ENCODE measurements at regions not wholly inside any gene's neighbourhood (a gene's known extent, or its start where the extent isn't known, plus 50 kb on each side); places are given as distances from the start of the nearest gene placed in this dataset.

GRCh38 chr9:1434811-1435210 is 384.7 kb downstream of the DMRT2 start:
- no peak for DNase-seq

- no peak for DNase-seq
Observed at GRCh38 chr9:1440256-1440655, 390.1 kb downstream of the DMRT2 start.

GRCh38 chr9:1442105-1442504 is 391.9 kb downstream of the DMRT2 start:
- DNase-seq, result no peak

- no peak for DNase-seq
Observed at GRCh38 chr9:1443450-1443849, 393.3 kb downstream of the DMRT2 start.

- no peak for DNase-seq
Observed at GRCh38 chr9:1446671-1447070, 396.5 kb downstream of the DMRT2 start.

- no peak for DNase-seq
Observed at GRCh38 chr9:1453636-1454035, 403.5 kb downstream of the DMRT2 start.

GRCh38 chr9:1454211-1454610 is 404.1 kb downstream of the DMRT2 start:
- no peak for DNase-seq

GRCh38 chr9:1454616-1455347 is 404.6 kb downstream of the DMRT2 start:
- no peak for DNase-seq

GRCh38 chr9:1455766-1456165 is 405.6 kb downstream of the DMRT2 start:
- no peak for DNase-seq

- DNase-seq, result no peak
Observed at GRCh38 chr9:1456301-1457024, 406.3 kb downstream of the DMRT2 start.

- DNase-seq, result no peak
Observed at GRCh38 chr9:1457460-1457859, 407.3 kb downstream of the DMRT2 start.

GRCh38 chr9:1458503-1458902 is 408.3 kb downstream of the DMRT2 start:
- peak in 1 of 2 experiments; percentile 25 for DNase-seq

GRCh38 chr9:1460143-1460769 is 410.1 kb downstream of the DMRT2 start:
- peak; percentile 10 to 23 for DNase-seq

- DNase-seq, result no peak
Observed at GRCh38 chr9:1461812-1462211, 411.7 kb downstream of the DMRT2 start.

- DNase-seq, result no peak
Observed at GRCh38 chr9:1462626-1463308, 412.6 kb downstream of the DMRT2 start.

- no peak for DNase-seq
Observed at GRCh38 chr9:1469996-1470395, 419.8 kb downstream of the DMRT2 start.

GRCh38 chr9:1473956-1474634 is 423.9 kb downstream of the DMRT2 start:
- no peak for DNase-seq

GRCh38 chr9:1474671-1475070 is 424.5 kb downstream of the DMRT2 start:
- DNase-seq, result no peak

GRCh38 chr9:1490341-1491232 is 440.4 kb downstream of the DMRT2 start:
- no peak for DNase-seq

- no peak for DNase-seq
Observed at GRCh38 chr9:1492156-1492555, 442.0 kb downstream of the DMRT2 start.

GRCh38 chr9:1495282-1496030 is 445.3 kb downstream of the DMRT2 start:
- peak; percentile 59 to 62 for DNase-seq

Measured in NCI-H187 (cell line).